ENCODE measurements at regions not wholly inside any gene's neighbourhood (a gene's known extent, or its start where the extent isn't known, plus 50 kb on each side); places are given as distances from the start of the nearest gene placed in this dataset.

- no peaks in the 10 kb centered on the region for H3K27me3 Mint-ChIP-seq (ENCODE audit: low read depth)
- TF ChIP-seq CTCF (IDR thresholded peaks at IDR 0.05): no peak
- H3K4me3 Mint-ChIP-seq (ENCODE audit: unreplicated experiment): no peak overlapping the region
- H3K27ac Mint-ChIP-seq (ENCODE audit: unreplicated experiment): peak overlapping the region; percentile 85
- H3K4me1 Mint-ChIP-seq (ENCODE audit: low read depth): peaks cover 54% of the 10 kb centered on the region
- no peaks in the 10 kb centered on the region for H3K9me3 Mint-ChIP-seq (ENCODE audit: low read depth)
- H3K36me3 Mint-ChIP-seq (ENCODE audit: low read depth): no peaks in the 10 kb centered on the region
- DNase-seq (ENCODE audit: low spot score): no peak
Measured at GRCh38 chr10:31100662-31101061, 69.0 kb upstream of the ZNF438 start.

GRCh38 chr10:31101123-31101522 is 69.5 kb upstream of the ZNF438 start:
- TF ChIP-seq CTCF (IDR thresholded peaks at IDR 0.05): no peak
- DNase-seq (ENCODE audit: low spot score): no peak
- H3K9me3 Mint-ChIP-seq (ENCODE audit: low read depth): no peaks in the 10 kb centered on the region
- H3K4me3 Mint-ChIP-seq (ENCODE audit: unreplicated experiment): peak overlapping the region; percentile 46
- H3K4me1 Mint-ChIP-seq (ENCODE audit: low read depth): peaks cover 54% of the 10 kb centered on the region
- no peaks in the 10 kb centered on the region for H3K27me3 Mint-ChIP-seq (ENCODE audit: low read depth)
- peak overlapping the region; percentile 85 for H3K27ac Mint-ChIP-seq (ENCODE audit: unreplicated experiment)
- no peaks in the 10 kb centered on the region for H3K36me3 Mint-ChIP-seq (ENCODE audit: low read depth)

- Mint-ChIP-seq H3K4me3 (ENCODE audit: unreplicated experiment) (no peak overlapping the region), H3K27ac (ENCODE audit: unreplicated experiment) (peak overlapping the region; percentile 41), H3K4me1 (ENCODE audit: low read depth) (peaks cover 54% of the 10 kb centered on the region), H3K9me3 (ENCODE audit: low read depth) (no peaks in the 10 kb centered on the region), H3K36me3 (ENCODE audit: low read depth) (no peaks in the 10 kb centered on the region), H3K27me3 (ENCODE audit: low read depth) (no peaks in the 10 kb centered on the region)
- no peak for TF ChIP-seq CTCF (IDR thresholded peaks at IDR 0.05)
- DNase-seq (ENCODE audit: low spot score): no peak
Measured at GRCh38 chr10:31102421-31102820, 70.8 kb upstream of the ZNF438 start.

- Mint-ChIP-seq H3K4me3 (ENCODE audit: unreplicated experiment) (no peak overlapping the region), H3K27ac (ENCODE audit: unreplicated experiment) (peak overlapping the region; percentile 9), H3K36me3 (ENCODE audit: low read depth) (no peaks in the 10 kb centered on the region), H3K9me3 (ENCODE audit: low read depth) (peaks cover under 1% of the 10 kb centered on the region), H3K27me3 (ENCODE audit: low read depth) (no peaks in the 10 kb centered on the region), H3K4me1 (ENCODE audit: low read depth) (peaks cover 48% of the 10 kb centered on the region)
- TF ChIP-seq CTCF (IDR thresholded peaks at IDR 0.05): no peak
- DNase-seq (ENCODE audit: low spot score): no peak
Measured at GRCh38 chr10:31103112-31103511, 71.4 kb upstream of the ZNF438 start.

GRCh38 chr10:31112961-31113360 is 81.3 kb upstream of the ZNF438 start:
- no peaks in the 10 kb centered on the region for H3K36me3 Mint-ChIP-seq (ENCODE audit: low read depth)
- no peak for DNase-seq (ENCODE audit: low spot score)
- H3K4me1 Mint-ChIP-seq (ENCODE audit: low read depth): no peaks in the 10 kb centered on the region
- no peak for TF ChIP-seq CTCF (IDR thresholded peaks at IDR 0.05)
- no peaks in the 10 kb centered on the region for H3K27me3 Mint-ChIP-seq (ENCODE audit: low read depth)
- no peak overlapping the region for H3K27ac Mint-ChIP-seq (ENCODE audit: unreplicated experiment)
- H3K4me3 Mint-ChIP-seq (ENCODE audit: unreplicated experiment): no peak overlapping the region
- peaks cover 21% of the 10 kb centered on the region for H3K9me3 Mint-ChIP-seq (ENCODE audit: low read depth)
